IPS-15b (cell line): ENCODE measurements at regions not wholly inside any gene's neighbourhood (a gene's known extent, or its start where the extent isn't known, plus 50 kb on each side); places are given as distances from the start of the nearest gene placed in this dataset.

ENCODE experiments used
- H3K27me3 ChIP-seq: one replicate; pipeline ENCODE4 v1.6.1; 2013; ENCODE audit warnings: low read length; ENCODE audit not compliant: control insufficient read depth, insufficient read depth
- H3K36me3 ChIP-seq: one replicate; pipeline ENCODE4 v1.6.1; 2013; ENCODE audit warnings: low read length; ENCODE audit not compliant: control insufficient read depth, insufficient read depth
- H3K4me1 ChIP-seq: one replicate; pipeline ENCODE4 v1.6.1; 2013; ENCODE audit warnings: mild to moderate bottlenecking, low read length; ENCODE audit not compliant: control insufficient read depth, insufficient read depth
- H3K4me3 ChIP-seq: one replicate; pipeline ENCODE4 v1.5.1; 2013; ENCODE audit warnings: low read depth, low read length
- H3K9ac ChIP-seq: one replicate; pipeline ENCODE4 v1.6.1; 2013; ENCODE audit warnings: low read depth, mild to moderate bottlenecking, low read length
- H3K9me3 ChIP-seq: one replicate; pipeline ENCODE4 v1.6.1; 2013; ENCODE audit warnings: mild to moderate bottlenecking, low read length; ENCODE audit not compliant: control insufficient read depth, insufficient read depth

DNA sequence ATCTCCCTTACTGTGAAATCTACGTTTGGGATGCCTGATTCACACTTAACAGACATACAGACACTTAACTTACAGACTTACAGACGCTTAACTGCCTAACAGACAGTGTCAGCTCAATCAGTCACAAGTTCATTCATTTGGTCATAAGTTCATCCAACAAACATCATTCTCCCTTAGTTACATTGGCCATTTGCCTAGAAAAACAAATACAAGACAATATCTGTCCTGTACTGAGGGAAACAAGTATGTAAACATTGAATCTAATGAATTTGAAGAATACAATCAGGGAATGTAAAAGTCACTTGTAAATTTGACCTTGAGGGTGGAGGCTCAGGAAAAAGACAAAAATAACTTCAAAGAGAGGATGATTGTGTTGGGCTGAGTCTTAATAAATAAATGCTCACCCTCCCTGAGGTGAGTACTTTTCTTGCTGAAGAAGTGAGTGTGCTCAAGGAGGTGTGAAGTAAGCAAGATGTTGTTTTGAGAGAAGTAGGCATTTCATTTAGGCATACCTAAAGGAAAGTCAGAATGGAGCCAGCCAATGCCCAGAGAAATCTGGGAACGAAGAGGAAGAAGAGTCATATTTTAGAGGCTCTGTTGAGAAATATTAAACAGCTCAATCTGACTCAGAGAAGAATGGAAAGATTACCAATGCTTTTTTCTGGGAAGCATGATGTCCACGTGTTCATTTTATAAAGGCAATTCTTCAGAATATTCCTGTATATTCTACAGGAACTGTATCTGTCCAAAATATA is 958.4 kb upstream of the SLC10A2 start:
- no peaks in the 10 kb centered on the region for H3K36me3 ChIP-seq
- no peaks in the 10 kb centered on the region for H3K27me3 ChIP-seq
- no peak overlapping the region for H3K4me3 ChIP-seq
- H3K9ac ChIP-seq, result no peak overlapping the region
- H3K9me3 ChIP-seq, result no peaks in the 10 kb centered on the region
- no peaks in the 10 kb centered on the region for H3K4me1 ChIP-seq

DNA sequence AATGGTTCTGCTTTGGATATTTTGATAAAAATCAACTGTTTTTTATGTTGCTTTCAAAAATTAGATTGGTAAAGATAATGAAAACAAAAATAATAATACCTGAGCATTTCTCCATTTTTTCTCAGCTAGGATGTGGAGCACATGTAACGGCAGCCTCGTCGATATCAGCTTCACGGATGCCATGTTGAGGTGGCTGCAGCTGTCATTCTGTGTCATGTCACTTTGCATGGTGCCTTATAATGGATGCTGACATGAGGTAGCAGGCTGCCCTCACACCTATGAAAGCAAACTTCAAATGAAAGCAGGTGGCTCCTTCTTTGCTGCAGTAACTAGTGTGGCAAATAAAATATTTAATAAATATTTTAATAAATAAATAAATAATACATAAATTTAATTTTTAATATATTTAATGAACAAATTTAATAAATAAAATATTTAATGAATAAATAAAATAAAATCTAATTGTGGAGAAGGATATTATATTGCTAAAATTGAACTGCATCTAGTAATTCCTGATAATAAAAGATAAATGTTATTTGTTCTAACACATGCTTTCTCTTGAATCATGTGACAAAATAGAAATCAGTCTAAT is 955.7 kb upstream of the SLC10A2 start:
- Histone ChIP-seq H3K9ac (no peak overlapping the region), H3K9me3 (no peaks in the 10 kb centered on the region), H3K27me3 (no peaks in the 10 kb centered on the region), H3K4me3 (no peak overlapping the region), H3K36me3 (no peaks in the 10 kb centered on the region), H3K4me1 (no peaks in the 10 kb centered on the region)

DNA sequence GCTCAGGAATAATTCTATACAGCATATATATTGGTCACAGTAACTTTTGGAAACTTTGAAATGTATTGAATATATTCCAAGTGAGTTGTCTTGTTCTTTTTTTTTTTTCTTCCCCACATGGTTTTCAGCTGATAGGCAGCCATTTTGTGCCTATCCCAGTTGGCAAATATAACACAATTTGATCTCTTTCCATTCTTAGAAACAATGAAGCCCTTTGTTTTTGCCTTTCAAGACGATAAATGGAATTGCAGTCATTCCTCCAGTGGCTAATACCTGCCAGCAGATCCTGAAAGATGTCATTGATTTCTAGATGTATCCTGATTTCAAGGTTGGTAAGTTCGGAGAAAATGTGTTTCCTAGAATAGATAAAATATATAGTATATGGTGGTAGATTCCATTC is 951.1 kb upstream of the SLC10A2 start:
- Histone ChIP-seq H3K36me3 (no peaks in the 10 kb centered on the region), H3K4me3 (no peak overlapping the region), H3K9me3 (no peaks in the 10 kb centered on the region), H3K27me3 (no peaks in the 10 kb centered on the region), H3K9ac (no peak overlapping the region), H3K4me1 (no peaks in the 10 kb centered on the region)

DNA sequence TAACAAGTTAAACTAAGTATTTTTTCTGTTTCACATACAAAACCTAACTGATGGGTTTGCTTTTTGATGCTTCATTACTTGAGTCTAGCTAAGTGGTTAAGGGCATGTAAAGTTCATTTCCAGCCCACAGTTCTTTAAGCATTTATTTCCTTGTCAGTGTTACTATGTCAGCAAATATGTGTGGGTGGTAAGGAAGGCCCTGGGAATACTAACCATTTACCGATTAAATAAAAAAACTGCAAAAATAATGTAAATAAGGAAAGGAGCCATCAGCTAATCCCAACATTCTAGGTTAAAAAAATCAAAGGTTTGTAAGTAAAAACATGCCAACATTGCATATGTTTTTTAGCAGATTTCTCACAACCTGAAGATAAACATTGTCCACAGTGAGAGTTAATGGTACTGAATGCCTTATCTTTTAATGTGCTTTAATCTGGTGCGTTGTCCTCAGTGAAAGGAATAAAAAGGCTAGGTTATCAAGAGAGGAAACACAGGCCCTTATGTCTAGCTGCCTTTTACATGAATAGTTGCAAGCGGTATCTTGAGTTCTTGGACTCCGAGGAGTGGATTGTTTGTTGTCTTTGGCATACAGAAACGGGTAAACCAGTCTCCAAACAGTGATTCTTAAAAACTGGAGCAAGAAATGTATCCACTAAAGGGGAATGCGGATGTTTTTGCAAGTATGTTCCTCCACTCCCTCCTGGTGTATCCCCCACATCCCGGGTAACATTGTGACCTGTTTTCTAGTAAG is 949.6 kb upstream of the SLC10A2 start:
- H3K9me3 ChIP-seq, result no peaks in the 10 kb centered on the region
- no peak overlapping the region for H3K9ac ChIP-seq
- no peaks in the 10 kb centered on the region for H3K4me1 ChIP-seq
- no peaks in the 10 kb centered on the region for H3K27me3 ChIP-seq
- H3K4me3 ChIP-seq, result no peak overlapping the region
- H3K36me3 ChIP-seq, result no peaks in the 10 kb centered on the region

DNA sequence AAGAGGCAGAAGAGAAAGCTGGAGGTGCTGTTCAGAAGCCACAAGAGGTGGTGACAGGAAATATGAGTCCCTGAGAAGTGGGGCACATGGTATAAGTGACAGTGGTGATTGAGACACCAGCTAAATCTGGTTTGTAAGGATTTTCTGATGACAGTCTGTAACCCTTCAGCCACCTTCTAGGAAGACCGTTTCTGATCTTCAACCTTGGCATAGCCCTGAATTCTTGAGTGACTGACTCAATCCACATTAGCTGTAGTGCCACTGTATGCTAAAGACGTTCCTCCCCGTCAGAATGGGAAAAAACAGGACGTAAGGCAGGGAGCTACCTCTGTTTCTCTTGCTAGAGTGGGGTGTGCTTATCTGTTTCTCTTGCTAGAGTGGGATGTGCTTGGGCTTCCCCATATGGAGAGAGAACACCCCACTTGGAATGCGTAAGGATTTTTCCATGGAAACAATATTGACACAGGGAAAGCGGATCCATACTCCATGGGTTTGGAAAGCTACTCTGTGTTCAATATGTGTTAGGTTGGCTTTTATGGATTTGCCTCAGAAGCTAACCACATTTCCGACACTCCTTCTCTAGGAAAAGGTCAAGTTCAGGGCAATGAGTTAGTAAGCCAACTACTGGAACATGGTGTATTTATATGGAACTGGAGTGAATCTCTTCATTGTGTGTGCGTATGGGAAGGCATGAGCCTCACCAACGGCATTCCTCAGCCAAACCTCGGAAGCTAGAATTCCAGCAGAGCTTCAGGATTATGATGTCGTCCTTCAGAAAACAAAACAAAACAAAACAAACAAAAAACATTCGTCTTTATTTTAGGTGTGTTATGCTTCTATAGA is 948.8 kb upstream of the SLC10A2 start:
- Histone ChIP-seq H3K27me3 (no peaks in the 10 kb centered on the region), H3K9me3 (no peaks in the 10 kb centered on the region), H3K4me3 (no peak overlapping the region), H3K9ac (no peak overlapping the region), H3K36me3 (no peaks in the 10 kb centered on the region), H3K4me1 (no peaks in the 10 kb centered on the region)

DNA sequence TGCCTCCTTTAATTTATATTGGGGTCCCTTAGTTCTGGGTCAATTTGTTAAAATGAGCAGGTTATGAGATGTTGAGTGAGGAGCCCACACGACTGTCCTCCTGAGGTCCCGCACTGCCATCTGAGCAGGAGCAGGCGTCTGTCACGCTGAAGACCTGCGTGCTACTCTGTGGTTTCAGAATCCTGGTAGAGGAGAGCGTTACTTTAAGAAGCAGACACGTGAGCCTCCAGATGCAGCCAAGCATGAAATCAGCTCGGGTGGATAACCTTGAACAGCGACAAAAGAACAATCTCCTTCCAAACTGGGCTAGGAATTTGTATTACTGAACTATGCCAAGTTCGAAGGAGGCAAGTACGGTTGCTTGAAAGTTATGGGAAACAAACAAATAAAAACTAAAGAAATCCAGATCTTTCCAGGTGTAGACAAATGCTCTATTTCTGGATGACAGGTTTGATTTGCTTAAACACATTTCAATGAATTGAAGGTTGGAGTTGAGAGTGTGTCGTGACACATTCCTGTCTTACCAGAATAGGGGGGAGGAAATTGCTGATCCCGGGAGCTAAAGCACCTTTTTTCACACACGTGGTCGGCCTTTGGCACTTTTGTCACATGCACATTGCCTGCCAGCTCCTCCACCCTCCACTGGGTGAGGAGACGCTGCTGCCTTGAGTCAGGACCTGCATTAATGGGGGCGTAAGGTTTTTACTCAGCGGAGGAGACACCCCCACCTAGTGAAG is 945.5 kb upstream of the SLC10A2 start:
- Histone ChIP-seq H3K4me3 (no peak overlapping the region), H3K36me3 (no peaks in the 10 kb centered on the region), H3K9ac (no peak overlapping the region)

DNA sequence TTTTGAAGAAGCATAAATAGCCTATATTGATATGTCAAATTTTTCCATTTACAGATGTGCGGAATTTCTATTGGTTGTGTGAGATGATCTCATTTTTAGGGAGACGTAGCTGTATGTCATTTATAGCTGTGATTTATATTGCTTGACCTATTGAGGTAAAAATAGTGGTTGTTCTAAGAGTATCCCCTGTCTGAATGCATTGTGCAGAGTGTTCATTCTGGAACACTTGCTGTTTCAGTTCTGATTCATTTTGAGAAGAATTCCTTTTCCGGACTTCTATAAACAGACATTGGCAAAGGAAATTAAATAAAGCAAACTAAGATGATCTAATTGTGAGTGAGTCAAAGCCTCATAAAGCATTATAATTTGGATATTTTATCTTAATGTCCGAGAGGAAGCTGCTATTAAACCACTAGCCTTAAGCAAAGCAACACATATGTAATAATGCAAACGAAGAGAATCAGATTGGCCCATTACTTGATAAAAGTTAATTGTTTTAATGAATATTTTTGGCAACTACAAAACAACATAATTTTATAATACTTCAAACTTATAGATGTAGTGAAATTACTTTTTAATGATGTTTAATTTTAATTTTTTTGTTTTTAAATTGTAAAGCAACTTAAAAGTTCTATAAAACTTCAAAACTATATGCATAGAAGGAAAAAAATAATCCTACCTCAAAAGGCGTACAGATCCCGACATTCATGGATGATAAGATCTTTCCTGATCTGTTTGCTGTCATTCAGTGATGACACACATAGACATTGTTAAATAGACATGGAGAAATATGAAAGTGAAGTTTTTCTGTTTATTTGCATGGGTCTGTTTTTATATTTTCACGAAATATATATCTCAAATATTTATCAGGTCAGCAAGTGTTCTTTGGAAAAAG is 942.6 kb upstream of the SLC10A2 start:
- no peaks in the 10 kb centered on the region for H3K27me3 ChIP-seq
- no peak overlapping the region for H3K4me3 ChIP-seq
- H3K9me3 ChIP-seq, result no peaks in the 10 kb centered on the region
- no peaks in the 10 kb centered on the region for H3K36me3 ChIP-seq
- no peak overlapping the region for H3K9ac ChIP-seq
- no peaks in the 10 kb centered on the region for H3K4me1 ChIP-seq

More for the DNA sequence above, 945.5 kb upstream of the SLC10A2 start:
- no peaks in the 10 kb centered on the region for H3K4me1 ChIP-seq
- no peaks in the 10 kb centered on the region for H3K9me3 ChIP-seq
- no peaks in the 10 kb centered on the region for H3K27me3 ChIP-seq

DNA sequence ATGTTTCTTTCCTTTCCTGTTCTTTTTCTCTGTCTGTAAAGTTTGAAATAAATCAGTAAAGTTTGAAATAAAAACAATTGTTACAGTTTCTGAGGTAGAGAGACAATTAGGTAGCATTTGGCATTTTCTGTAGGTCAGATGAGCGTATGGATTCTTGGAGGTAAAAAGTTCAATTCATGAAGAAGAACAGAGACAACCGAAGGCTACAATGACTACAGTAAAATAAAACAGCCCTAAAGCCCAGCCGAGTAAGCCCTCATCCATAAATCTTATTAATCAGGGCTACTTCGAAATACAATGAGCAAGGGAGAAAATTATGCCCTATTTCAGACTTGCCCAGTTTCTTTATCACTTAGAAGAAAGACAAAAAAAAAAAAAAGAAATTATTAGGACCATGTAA is 941.9 kb upstream of the SLC10A2 start:
- no peaks in the 10 kb centered on the region for H3K9me3 ChIP-seq
- no peaks in the 10 kb centered on the region for H3K36me3 ChIP-seq
- H3K4me3 ChIP-seq, result no peak overlapping the region
- no peak overlapping the region for H3K9ac ChIP-seq
- no peaks in the 10 kb centered on the region for H3K27me3 ChIP-seq
- no peaks in the 10 kb centered on the region for H3K4me1 ChIP-seq

DNA sequence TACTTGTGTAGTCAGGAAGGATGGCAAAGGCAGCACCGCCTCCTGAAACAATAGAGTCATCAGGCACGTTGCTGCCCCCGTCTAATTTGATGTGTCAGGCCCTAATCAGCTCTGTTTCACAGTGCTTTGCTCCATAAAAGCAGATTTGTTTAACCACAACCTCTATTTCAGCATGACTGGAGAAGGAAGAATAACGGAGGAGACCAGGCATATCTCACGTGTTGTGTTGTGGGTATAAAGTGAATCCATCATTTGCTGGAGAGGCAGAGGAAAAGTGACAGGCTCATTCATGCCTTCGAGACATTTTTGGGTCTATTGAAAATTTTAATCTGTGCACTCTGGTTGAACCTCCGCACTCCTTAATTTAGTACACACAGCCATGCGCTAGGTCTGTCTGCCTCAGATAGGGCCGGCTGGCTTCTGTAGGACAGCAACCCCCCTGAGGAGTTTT is 940.4 kb upstream of the SLC10A2 start:
- H3K9me3 ChIP-seq, result no peaks in the 10 kb centered on the region
- no peak overlapping the region for H3K9ac ChIP-seq
- H3K4me3 ChIP-seq, result no peak overlapping the region
- no peaks in the 10 kb centered on the region for H3K4me1 ChIP-seq
- H3K27me3 ChIP-seq, result no peaks in the 10 kb centered on the region
- no peaks in the 10 kb centered on the region for H3K36me3 ChIP-seq

DNA sequence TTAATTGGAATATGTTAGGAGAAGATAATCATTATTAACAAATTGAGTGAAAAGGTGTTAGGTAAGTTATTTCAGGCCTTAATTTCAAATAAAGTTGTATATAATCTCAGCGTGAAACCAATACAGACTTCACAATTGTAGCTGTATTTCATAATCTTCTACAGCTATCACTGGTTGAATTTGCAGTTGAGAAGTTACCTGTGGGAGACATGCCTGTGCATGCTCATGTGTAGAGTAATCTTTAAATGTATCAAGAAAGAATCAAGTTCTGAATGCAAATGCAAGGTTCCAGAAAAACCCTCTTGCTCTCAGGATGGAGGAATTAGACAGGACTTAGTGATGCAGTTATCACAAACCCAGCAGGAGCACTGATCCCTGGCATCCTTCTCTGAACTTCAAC is 938.4 kb upstream of the SLC10A2 start:
- H3K4me1 ChIP-seq, result no peaks in the 10 kb centered on the region
- H3K27me3 ChIP-seq, result no peaks in the 10 kb centered on the region
- no peaks in the 10 kb centered on the region for H3K9me3 ChIP-seq
- no peaks in the 10 kb centered on the region for H3K36me3 ChIP-seq
- no peak overlapping the region for H3K4me3 ChIP-seq
- H3K9ac ChIP-seq, result no peak overlapping the region
